IMR-90 (cell line): ENCODE measurements at regions not wholly inside any gene's neighbourhood (a gene's known extent, or its start where the extent isn't known, plus 50 kb on each side); places are given as distances from the start of the nearest gene placed in this dataset.

Source experiments
- ATAC-seq: fragments of 200-7000 bp; cut with Tn5 transposase; 2 replicates; pipeline ENCODE4 v1.9.1; 2020; ENCODE audit warnings: low read depth, mild to moderate bottlenecking, moderate library complexity
- BruUV-seq: library from RNA; stranded (reverse); fragments of 400-500 nt; replicated peaks from 2 replicates; lab custom pipeline; 2021; lab: Mats Ljungman, UMichigan
- CTCF ChIA-PET: fragments of 300-600 bp; formaldehyde crosslinking; extraction: SDS; loops from one replicate; lab custom pipeline; 2021; ENCODE audit warnings: antibody characterized with exemption; lab: Yijun Ruan, JAX
- POLR2A ChIA-PET: fragments of 300-600 bp; sonication (Branson Sonifier 250); formaldehyde crosslinking; loops from one replicate; lab custom pipeline; 2022; ENCODE audit warnings: antibody characterized with exemption; ENCODE audit not compliant: unreplicated experiment; lab: Charles Lee
- DNase-seq: peaks from one replicate; pipeline ENCODE4 v3.0.0; 2013
- H2AFZ ChIP-seq: replicated peaks from 2 replicates; pipeline ENCODE3; 2013; ENCODE audit warnings: low read length, mild to moderate bottlenecking; ENCODE audit not compliant: poor library complexity
- H2AK5ac ChIP-seq: 2 replicates; pipeline ENCODE4 v1.6.1; 2013; ENCODE audit warnings: low read depth, low read length, inconsistent platforms
- H2AK9ac ChIP-seq: replicated peaks from 2 replicates; pipeline ENCODE3; 2013; ENCODE audit warnings: mild to moderate bottlenecking, low read depth, low read length, moderate library complexity; ENCODE audit not compliant: poor library complexity
- H2BK120ac ChIP-seq: 2 replicates; pipeline ENCODE4 v1.6.1; 2013; ENCODE audit warnings: low read depth, low read length, inconsistent platforms
- H2BK15ac ChIP-seq: 3 replicates; pipeline ENCODE4 v1.6.1; 2013; ENCODE audit warnings: low read depth, low read length, inconsistent platforms
- H2BK20ac ChIP-seq: 2 replicates; pipeline ENCODE4 v1.6.1; 2013; ENCODE audit warnings: low read depth, mild to moderate bottlenecking, inconsistent platforms, low read length, moderate library complexity
- H2BK5ac ChIP-seq: 2 replicates; pipeline ENCODE4 v1.6.1; 2013; ENCODE audit warnings: mild to moderate bottlenecking, low read depth, low read length, inconsistent platforms; ENCODE audit not compliant: poor library complexity, severe bottlenecking
- H3K14ac ChIP-seq: replicated peaks from 2 replicates; pipeline ENCODE4 v1.6.1; 2013; ENCODE audit warnings: low read depth, low read length, inconsistent platforms
- H3K18ac ChIP-seq: 2 replicates; pipeline ENCODE4 v1.6.1; 2013; ENCODE audit warnings: low read depth, low read length, control low read depth
- H3K23ac ChIP-seq: 2 replicates; pipeline ENCODE4 v1.6.1; 2013; ENCODE audit warnings: low read depth, low read length, inconsistent platforms
- H3K27ac ChIP-seq: 2 replicates; pipeline ENCODE4 v1.5.1; 2013; ENCODE audit warnings: mild to moderate bottlenecking, control low read depth, low read length; ENCODE audit not compliant: insufficient read depth
- H3K27me3 ChIP-seq: 2 replicates; pipeline ENCODE4 v1.6.1; 2013; ENCODE audit warnings: low read length; ENCODE audit not compliant: control insufficient read depth, insufficient read depth
- H3K36me3 ChIP-seq: 2 replicates; pipeline ENCODE4 v1.6.1; 2013; ENCODE audit warnings: low read length, mixed read lengths; ENCODE audit not compliant: control insufficient read depth, insufficient read depth
- H3K4ac ChIP-seq: 2 replicates; pipeline ENCODE4 v1.6.1; 2013; ENCODE audit warnings: low read depth, low read length, inconsistent platforms
- H3K4me1 ChIP-seq: 2 replicates; pipeline ENCODE4 v1.6.1; 2013; ENCODE audit warnings: low read length, mixed read lengths; ENCODE audit not compliant: control insufficient read depth, insufficient read depth
- H3K4me2 ChIP-seq: 2 replicates; pipeline ENCODE4 v1.6.1; 2013; ENCODE audit warnings: low read depth, mild to moderate bottlenecking, control low read depth, low read length, moderate library complexity
- H3K4me3 ChIP-seq: 2 replicates; pipeline ENCODE4 v1.5.1; 2013; ENCODE audit warnings: low read depth, mild to moderate bottlenecking, control low read depth, low read length, moderate library complexity; ENCODE audit not compliant: insufficient read depth
- H3K56ac ChIP-seq: 2 replicates; pipeline ENCODE4 v1.6.1; 2013; ENCODE audit warnings: low read length, inconsistent platforms; ENCODE audit not compliant: insufficient read depth; ENCODE audit errors: extremely low read depth
- H3K79me1 ChIP-seq, 2 experiments: 2 replicates each; pipeline ENCODE4 v1.6.1; 2013; ENCODE audit warnings: low read length in 2 of 2, inconsistent platforms in 1 of 2, low read depth in 1 of 2
- H3K9ac ChIP-seq: 2 replicates; pipeline ENCODE4 v1.6.1; 2013; ENCODE audit warnings: low read depth, low read length, control low read depth
- H3K9me1 ChIP-seq: 2 replicates; pipeline ENCODE4 v1.6.1; 2013; ENCODE audit warnings: low read length, inconsistent platforms; ENCODE audit not compliant: insufficient read depth
- H3K9me3 ChIP-seq: 2 replicates; pipeline ENCODE4 v1.6.1; 2013; ENCODE audit warnings: low read length; ENCODE audit not compliant: control insufficient read depth, insufficient read depth
- H4K20me1 ChIP-seq: 2 replicates; pipeline ENCODE4 v1.6.1; 2013; ENCODE audit warnings: low read length, inconsistent platforms; ENCODE audit not compliant: insufficient read depth
- H4K5ac ChIP-seq: 2 replicates; pipeline ENCODE4 v1.6.1; 2013; ENCODE audit warnings: mild to moderate bottlenecking, low read depth, low read length, control low read depth
- H4K8ac ChIP-seq, 2 experiments: 2 replicates each; pipeline ENCODE4 v1.6.1; 2013; ENCODE audit warnings: low read depth in 2 of 2, low read length in 2 of 2, control low read depth in 1 of 2, inconsistent platforms in 1 of 2
- H4K91ac ChIP-seq: 2 replicates; pipeline ENCODE4 v1.6.1; 2013; ENCODE audit warnings: low read depth, low read length, inconsistent platforms; ENCODE audit not compliant: insufficient read depth
- CEBPB ChIP-seq: IDR thresholded peaks from 2 replicates; pipeline ENCODE4 v1.6.1; 2012; ENCODE audit warnings: low read depth, low read length, improper control_type of control experiment
- CTCF ChIP-seq: conservative IDR thresholded peaks from 2 replicates; pipeline ENCODE4 v1.5.1; 2012; ENCODE audit warnings: mild to moderate bottlenecking, low read depth, low read length, improper control_type of control experiment
- ELK1 ChIP-seq: fragments of 150-350 bp; IDR thresholded peaks from 2 replicates; pipeline ENCODE4 v1.6.1; 2016; ENCODE audit warnings: low read depth, mild to moderate bottlenecking, low read length, moderate library complexity, borderline replicate concordance
- FOS ChIP-seq: fragments of 150-350 bp; IDR thresholded peaks from 2 replicates; pipeline ENCODE4 v1.6.1; 2016; ENCODE audit warnings: low read depth, low read length
- WGBS, 2 experiments: methylation state at CpG; one replicate each; pipeline versions ENCODE4 v1.1.5 to v1.1.7; 2013; ENCODE audit warnings: missing lambda C conversion rate in 2 of 2; ENCODE audit not compliant: insufficient read length in 1 of 2; ENCODE audit errors: extremely low coverage in 2 of 2; 5-methylcytosine and 5-hydroxymethylcytosine counted together
- dilution Hi-C: fragments of 300-500 bp; cut with HindIII; formaldehyde crosslinking; loops from one replicate; pipeline ENCODE4 v1.14.3; 2018; ENCODE audit warnings: low sequenced_read_pairs; ENCODE audit not compliant: unreplicated experiment
- in situ Hi-C: fragments of 300-500 bp; cut with MboI; formaldehyde crosslinking; loops from 3 replicates; pipeline ENCODE4 v1.14.3; 2019; ENCODE audit warnings: low sequenced_read_pairs, inconsistent platforms, mixed read lengths
- intact Hi-C: fragments of 100-400 bp; cut with micrococcal nuclease; formaldehyde crosslinking; loops from 2 replicates; pipeline ENCODE4 v1.10.0; 2022

GRCh38 chr10:91105269-91105668 lies 115.2 kb upstream of the PCGF5 start:
- intact Hi-C loops, result no loop called here
- BruUV-seq, result no TSS peak

More at GRCh38 chr10:91105269-91105668, 115.2 kb upstream of the PCGF5 start:
- dilution Hi-C loops (no loop called here), in situ Hi-C loops (no loop called here)
- WGBS, 2 experiments, result no CpG with 5 or more reads among the region's 2 CpGs
- Histone ChIP-seq H4K8ac (no peak overlapping the region), H3K18ac (no peak overlapping the region), H3K27ac (no peak overlapping the region), H2AK5ac (no peak overlapping the region), H3K4me1 (no peaks in the 10 kb centered on the region), H3K27me3 (peaks cover 9% of the 10 kb centered on the region), H2BK20ac (no peak overlapping the region), H3K9ac (no peak overlapping the region), H2BK5ac (no peak overlapping the region), H3K56ac (no peak overlapping the region), H3K4ac (no peak overlapping the region), H3K9me1 (no peaks in the 10 kb centered on the region), H3K9me3 (peaks cover 2% of the 10 kb centered on the region; the same call in 1 of the 2 replicates), H2AK9ac (no peak overlapping the region), H4K20me1 (no peaks in the 10 kb centered on the region), H2BK15ac (no peak overlapping the region), H3K14ac (no peak overlapping the region), H3K79me1 (no peaks in the 10 kb centered on the region), H3K36me3 (no peaks in the 10 kb centered on the region), H3K4me2 (no peak overlapping the region), H4K91ac (no peak overlapping the region), H2BK120ac (no peak overlapping the region), H2AFZ (no peak overlapping the region), H4K5ac (no peak overlapping the region), H3K23ac (no peak overlapping the region), H3K4me3 (no peak overlapping the region)
- no peak for TF ChIP-seq CEBPB
- no peak for TF ChIP-seq ELK1
- no peak for TF ChIP-seq CTCF
- TF ChIP-seq FOS, result no peak
- no peak for ATAC-seq
- ChIA-PET POLR2A (no interaction called here), CTCF (no interaction called here)
- no peak for DNase-seq
